Caco-2 (cell line): ENCODE measurements at regions not wholly inside any gene's neighbourhood (a gene's known extent, or its start where the extent isn't known, plus 50 kb on each side); places are given as distances from the start of the nearest gene placed in this dataset.

ENCODE experiments used
- BruUV-seq: library from RNA; stranded (reverse); fragments of 400-500 nt; replicated peaks from 2 replicates; lab custom pipeline; 2021; lab: Mats Ljungman, UMichigan
- CTCF ChIA-PET: fragments of 300-600 bp; sonication (Branson Sonifier 250); formaldehyde crosslinking; loops from one replicate; lab custom pipeline; 2022; ENCODE audit warnings: antibody characterized with exemption; lab: Charles Lee
- POLR2A ChIA-PET: fragments of 300-600 bp; sonication (Branson Sonifier 250); formaldehyde crosslinking; loops from one replicate; lab custom pipeline; 2022; ENCODE audit warnings: antibody characterized with exemption; lab: Charles Lee
- DNase-seq, 2 experiments: peaks; one replicate each; pipeline versions ENCODE4 v3.0.0 to v3.0.0-alpha.2; 2020 to 2022
- H3K27me3 ChIP-seq: replicated peaks from 2 replicates; pipeline ENCODE4 v1.6.0; 2011; ENCODE audit warnings: low read length; ENCODE audit not compliant: control insufficient read depth, insufficient read depth
- H3K36me3 ChIP-seq: 2 replicates; pipeline ENCODE4 v1.5.1; 2011; ENCODE audit warnings: low read length; ENCODE audit not compliant: control insufficient read depth, insufficient read depth
- H3K4me1 ChIP-seq: fragments of 250-450 bp; sonication (Bioruptor Pico); 2 replicates; pipeline ENCODE4 v1.5.1; 2020; ENCODE audit warnings: mild to moderate bottlenecking
- H3K4me3 ChIP-seq: 2 replicates; pipeline ENCODE4 v1.5.1; 2011; ENCODE audit warnings: low read depth, mild to moderate bottlenecking, control low read depth, low read length
- H3K9me3 ChIP-seq: fragments of 250-450 bp; sonication (Bioruptor Pico); 2 replicates; pipeline ENCODE4 v1.5.1; 2020; ENCODE audit warnings: mild to moderate bottlenecking, moderate library complexity
- H3K27ac Mint-ChIP-seq: one replicate; pipeline ENCODE4 v1.8.0; 2022; ENCODE audit warnings: mixed read lengths; ENCODE audit not compliant: unreplicated experiment
- H3K27me3 Mint-ChIP-seq: one replicate; pipeline ENCODE4 v1.8.0; 2022; ENCODE audit warnings: mixed read lengths; ENCODE audit not compliant: insufficient read depth, unreplicated experiment
- H3K36me3 Mint-ChIP-seq: one replicate; pipeline ENCODE4 v1.8.0; 2022; ENCODE audit warnings: mild to moderate bottlenecking, mixed read lengths; ENCODE audit not compliant: insufficient read depth, unreplicated experiment
- H3K4me1 Mint-ChIP-seq: one replicate; pipeline ENCODE4 v1.8.0; 2022; ENCODE audit warnings: low read depth, mixed read lengths; ENCODE audit not compliant: unreplicated experiment
- H3K4me3 Mint-ChIP-seq: one replicate; pipeline ENCODE4 v1.8.0; 2022; ENCODE audit warnings: mild to moderate bottlenecking, moderate library complexity, mixed read lengths; ENCODE audit not compliant: unreplicated experiment
- H3K9me3 Mint-ChIP-seq: one replicate; pipeline ENCODE4 v1.8.0; 2022; ENCODE audit warnings: mixed read lengths; ENCODE audit not compliant: unreplicated experiment
- intact Hi-C: fragments of 100-400 bp; cut with micrococcal nuclease; formaldehyde crosslinking; loops from one replicate; pipeline ENCODE4 v1.10.0; 2022; ENCODE audit not compliant: unreplicated experiment
- TF ChIP-seq, protein P1 (sequence below), 2 experiments: fragments of 200-600 bp in 1 of 2; IDR thresholded peaks; 1 replicate in 1 of 2; 2 replicates in 1 of 2; pipeline versions ENCODE4 v1.5.1 to v1.8.0; 2011 to 2022; ENCODE audit warnings: antibody characterized with exemption in 1 of 2, control low read depth in 1 of 2, inconsistent platforms in 1 of 2, low read depth in 1 of 2, low read length in 1 of 2, mild to moderate bottlenecking in 1 of 2, moderate library complexity in 1 of 2; ENCODE audit not compliant: insufficient read depth in 1 of 2, severe bottlenecking in 1 of 2, unreplicated experiment in 1 of 2

DNA sequence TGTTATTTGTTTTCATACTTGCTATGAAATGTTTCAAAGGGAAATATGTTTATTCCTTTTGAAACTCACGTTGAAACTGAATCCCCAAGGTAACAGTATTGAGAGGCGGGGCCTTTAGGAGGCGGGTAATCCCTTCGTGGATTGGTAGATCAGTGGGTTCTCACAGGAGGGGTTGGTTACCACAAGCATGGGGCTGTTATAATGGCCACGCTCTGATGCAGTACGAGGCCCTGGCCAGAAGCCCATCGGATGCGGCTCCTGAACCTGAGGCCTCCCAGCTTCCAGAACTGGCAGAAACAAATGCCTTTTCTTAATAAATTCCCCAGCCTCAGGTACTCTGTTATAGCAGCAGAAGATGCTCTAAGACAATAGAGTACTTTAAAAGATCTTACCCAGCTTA is 135.7 kb downstream of the ASB1 start:
- H3K27me3 Mint-ChIP-seq = no peaks in the 10 kb centered on the region
- ChIA-PET CTCF (no interaction called here), POLR2A (no interaction called here)
- H3K27ac Mint-ChIP-seq = no peak overlapping the region
- no peaks in the 10 kb centered on the region for H3K9me3 Mint-ChIP-seq
- Histone ChIP-seq H3K4me1 (no peaks in the 10 kb centered on the region), H3K27me3 (no peaks in the 10 kb centered on the region), H3K9me3 (no peaks in the 10 kb centered on the region), H3K4me3 (no peak overlapping the region), H3K36me3 (no peaks in the 10 kb centered on the region)
- intact Hi-C loops = no loop called here
- no peak for DNase-seq
- TF ChIP-seq, protein P1, sequence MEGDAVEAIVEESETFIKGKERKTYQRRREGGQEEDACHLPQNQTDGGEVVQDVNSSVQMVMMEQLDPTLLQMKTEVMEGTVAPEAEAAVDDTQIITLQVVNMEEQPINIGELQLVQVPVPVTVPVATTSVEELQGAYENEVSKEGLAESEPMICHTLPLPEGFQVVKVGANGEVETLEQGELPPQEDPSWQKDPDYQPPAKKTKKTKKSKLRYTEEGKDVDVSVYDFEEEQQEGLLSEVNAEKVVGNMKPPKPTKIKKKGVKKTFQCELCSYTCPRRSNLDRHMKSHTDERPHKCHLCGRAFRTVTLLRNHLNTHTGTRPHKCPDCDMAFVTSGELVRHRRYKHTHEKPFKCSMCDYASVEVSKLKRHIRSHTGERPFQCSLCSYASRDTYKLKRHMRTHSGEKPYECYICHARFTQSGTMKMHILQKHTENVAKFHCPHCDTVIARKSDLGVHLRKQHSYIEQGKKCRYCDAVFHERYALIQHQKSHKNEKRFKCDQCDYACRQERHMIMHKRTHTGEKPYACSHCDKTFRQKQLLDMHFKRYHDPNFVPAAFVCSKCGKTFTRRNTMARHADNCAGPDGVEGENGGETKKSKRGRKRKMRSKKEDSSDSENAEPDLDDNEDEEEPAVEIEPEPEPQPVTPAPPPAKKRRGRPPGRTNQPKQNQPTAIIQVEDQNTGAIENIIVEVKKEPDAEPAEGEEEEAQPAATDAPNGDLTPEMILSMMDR (IDR thresholded peaks at IDR 0.05; ENCODE audit: insufficient read depth in 1 of 2, low read depth in 1 of 2, low read length in 1 of 2, severe bottlenecking in 1 of 2, unreplicated experiment in 1 of 2) = no peak
- H3K4me3 Mint-ChIP-seq = no peak overlapping the region
- no peaks in the 10 kb centered on the region for H3K4me1 Mint-ChIP-seq
- no TSS peak for BruUV-seq
- no peaks in the 10 kb centered on the region for H3K36me3 Mint-ChIP-seq

DNA sequence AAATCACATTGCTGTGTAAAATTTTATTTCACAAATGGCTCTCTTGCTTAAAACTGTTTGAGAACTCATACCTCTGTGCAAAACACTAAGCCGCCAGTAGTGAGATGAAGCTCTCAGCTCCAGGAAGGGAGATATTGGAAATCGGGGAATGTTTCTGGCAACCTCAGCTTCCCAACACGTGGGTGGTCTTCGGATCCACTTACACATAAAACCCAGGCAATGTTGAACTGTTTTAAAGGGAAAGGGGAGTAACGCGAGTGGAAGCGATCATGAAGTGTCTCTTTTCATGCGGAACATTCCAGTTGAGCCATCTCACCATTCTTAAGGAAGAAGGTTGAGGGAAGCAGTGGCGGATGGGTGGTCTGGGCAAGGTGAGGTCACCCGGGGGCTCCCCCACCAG is 136.8 kb downstream of the ASB1 start:
- POLR2A ChIA-PET = no interaction called here
- H3K9me3 ChIP-seq = no peaks in the 10 kb centered on the region
- intact Hi-C loops = no loop called here
- CTCF ChIA-PET = no interaction called here
- no peaks in the 10 kb centered on the region for H3K4me1 ChIP-seq
- no peaks in the 10 kb centered on the region for H3K36me3 ChIP-seq
- Mint-ChIP-seq H3K4me1 (no peaks in the 10 kb centered on the region), H3K9me3 (no peaks in the 10 kb centered on the region), H3K4me3 (no peak overlapping the region), H3K27ac (no peak overlapping the region), H3K27me3 (no peaks in the 10 kb centered on the region), H3K36me3 (no peaks in the 10 kb centered on the region)
- H3K27me3 ChIP-seq = no peaks in the 10 kb centered on the region
- BruUV-seq = no TSS peak
- no peak for DNase-seq
- no peak overlapping the region for H3K4me3 ChIP-seq
- TF ChIP-seq, protein P1 (IDR thresholded peaks at IDR 0.05; ENCODE audit: insufficient read depth in 1 of 2, low read depth in 1 of 2, low read length in 1 of 2, severe bottlenecking in 1 of 2, unreplicated experiment in 1 of 2) = no peak

GRCh38 chr2:238564286-238564920 is 137.7 kb downstream of the ASB1 start:
- no peaks in the 10 kb centered on the region for H3K36me3 ChIP-seq
- Mint-ChIP-seq H3K27ac (no peak overlapping the region), H3K36me3 (no peaks in the 10 kb centered on the region), H3K4me1 (no peaks in the 10 kb centered on the region), H3K9me3 (no peaks in the 10 kb centered on the region), H3K27me3 (no peaks in the 10 kb centered on the region), H3K4me3 (no peak overlapping the region)
- intact Hi-C loops = no loop called here
- TF ChIP-seq, protein P1 (IDR thresholded peaks at IDR 0.05; ENCODE audit: insufficient read depth in 1 of 2, low read depth in 1 of 2, low read length in 1 of 2, severe bottlenecking in 1 of 2, unreplicated experiment in 1 of 2) = no peak
- no peaks in the 10 kb centered on the region for H3K4me1 ChIP-seq
- H3K4me3 ChIP-seq = no peak overlapping the region
- H3K27me3 ChIP-seq = no peaks in the 10 kb centered on the region
- CTCF ChIA-PET = no interaction called here
- BruUV-seq = no TSS peak
- H3K9me3 ChIP-seq = no peaks in the 10 kb centered on the region
- no peak for DNase-seq
- POLR2A ChIA-PET = no interaction called here
